ENCODE measurements at regions not wholly inside any gene's neighbourhood (a gene's known extent, or its start where the extent isn't known, plus 50 kb on each side); places are given as distances from the start of the nearest gene placed in this dataset.

DNA sequence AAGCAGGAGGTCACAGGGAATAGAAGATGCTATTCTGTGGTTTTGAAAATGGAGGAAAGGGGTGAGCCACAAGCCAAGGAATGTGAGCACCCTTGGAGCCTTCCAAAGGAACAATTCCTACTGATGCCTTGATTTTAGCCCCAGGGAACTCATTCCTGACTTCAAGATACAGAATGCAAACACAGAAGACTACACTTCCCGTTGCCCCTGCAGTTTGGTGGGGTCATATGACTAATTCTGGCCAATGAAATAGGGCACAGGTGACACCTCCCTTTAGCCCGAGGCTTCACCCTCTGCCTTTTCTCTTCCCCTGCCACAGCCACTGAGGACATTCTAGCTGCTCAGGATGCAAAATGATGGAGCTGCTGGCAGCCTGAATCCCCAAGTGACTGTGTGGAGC lies 126.1 kb downstream of the INHBB start:
- Mint-ChIP-seq H3K4me3 (no peak overlapping the region), H3K36me3 (ENCODE audit: insufficient read depth in 1 of 3, low read depth in 3 of 3) (no peaks in the 10 kb centered on the region; a peak in 1 of 7 replicates), H3K27me3 (ENCODE audit: low read depth) (peaks cover 100% of the 10 kb centered on the region), H3K9me3 (peaks cover 5 to 7% of the 10 kb centered on the region in 2 experiments; a peak in 4 of 5 replicates), H3K4me1 (no peaks in the 10 kb centered on the region), H3K27ac (no peak overlapping the region)
- H3K4ac ChIP-seq (ENCODE audit: low read depth, low read length) = no peak overlapping the region
- no peak overlapping the region for H2BK12ac ChIP-seq (ENCODE audit: insufficient read length, low read depth, low read length)
- no peaks in the 10 kb centered on the region for H4K20me1 ChIP-seq (ENCODE audit: control insufficient read depth, insufficient read depth, insufficient read length)
- H4K5ac ChIP-seq (ENCODE audit: insufficient read length, low read depth, low read length) = no peak overlapping the region
- no peak overlapping the region for H3K27ac ChIP-seq (ENCODE audit: insufficient read length, low read depth, low read length)
- no peak overlapping the region for H4K91ac ChIP-seq (ENCODE audit: insufficient read length, low read depth, low read length)
- no peak overlapping the region for H2AFZ ChIP-seq (ENCODE audit: low read length)
- no peak overlapping the region for H2BK15ac ChIP-seq (ENCODE audit: low read depth, low read length)
- no peak overlapping the region for H3K4me2 ChIP-seq (ENCODE audit: insufficient read depth, insufficient read length, low read length)
- no peak overlapping the region for H3K18ac ChIP-seq (ENCODE audit: insufficient read length, low read depth, low read length)
- no peak overlapping the region for H3K14ac ChIP-seq (ENCODE audit: insufficient read depth, low read length)
- peaks cover 27% of the 10 kb centered on the region; the same call in 1 of the 2 replicates for H3K27me3 ChIP-seq (ENCODE audit: insufficient read depth, low read length)
- no peaks in the 10 kb centered on the region for H3K4me1 ChIP-seq (ENCODE audit: insufficient read depth, low read length)
- no peaks in the 10 kb centered on the region for H3K23me2 ChIP-seq (ENCODE audit: insufficient read length, low read depth, low read length, poor library complexity, severe bottlenecking)
- no peak overlapping the region for H3K23ac ChIP-seq (ENCODE audit: insufficient read length, low read depth, low read length)
- H2BK120ac ChIP-seq (ENCODE audit: low read depth, low read length, poor library complexity, severe bottlenecking) = no peak overlapping the region
- no peaks in the 10 kb centered on the region for H3K79me1 ChIP-seq (ENCODE audit: insufficient read depth, low read depth, low read length, poor library complexity, severe bottlenecking)
- no peak overlapping the region for H3T11ph ChIP-seq (ENCODE audit: low read length)
- no peak overlapping the region for H2BK5ac ChIP-seq (ENCODE audit: insufficient read length, low read length)
- H3K79me2 ChIP-seq (ENCODE audit: insufficient read depth, low read length) = no peaks in the 10 kb centered on the region
- no peak overlapping the region for H3K56ac ChIP-seq (ENCODE audit: insufficient read length, low read depth, low read length)
- H4K8ac ChIP-seq (replicated peaks; ENCODE audit: insufficient read length, low read depth, low read length) = no peak overlapping the region
- no peak overlapping the region for H3K9ac ChIP-seq (ENCODE audit: extremely low read depth, insufficient read length, low read length)
- TF ChIP-seq, protein P1, sequence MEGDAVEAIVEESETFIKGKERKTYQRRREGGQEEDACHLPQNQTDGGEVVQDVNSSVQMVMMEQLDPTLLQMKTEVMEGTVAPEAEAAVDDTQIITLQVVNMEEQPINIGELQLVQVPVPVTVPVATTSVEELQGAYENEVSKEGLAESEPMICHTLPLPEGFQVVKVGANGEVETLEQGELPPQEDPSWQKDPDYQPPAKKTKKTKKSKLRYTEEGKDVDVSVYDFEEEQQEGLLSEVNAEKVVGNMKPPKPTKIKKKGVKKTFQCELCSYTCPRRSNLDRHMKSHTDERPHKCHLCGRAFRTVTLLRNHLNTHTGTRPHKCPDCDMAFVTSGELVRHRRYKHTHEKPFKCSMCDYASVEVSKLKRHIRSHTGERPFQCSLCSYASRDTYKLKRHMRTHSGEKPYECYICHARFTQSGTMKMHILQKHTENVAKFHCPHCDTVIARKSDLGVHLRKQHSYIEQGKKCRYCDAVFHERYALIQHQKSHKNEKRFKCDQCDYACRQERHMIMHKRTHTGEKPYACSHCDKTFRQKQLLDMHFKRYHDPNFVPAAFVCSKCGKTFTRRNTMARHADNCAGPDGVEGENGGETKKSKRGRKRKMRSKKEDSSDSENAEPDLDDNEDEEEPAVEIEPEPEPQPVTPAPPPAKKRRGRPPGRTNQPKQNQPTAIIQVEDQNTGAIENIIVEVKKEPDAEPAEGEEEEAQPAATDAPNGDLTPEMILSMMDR (conservative IDR thresholded peaks at IDR 0.05) = no peak
- H2AK5ac ChIP-seq (ENCODE audit: insufficient read length, low read length) = no peak overlapping the region
- H2BK20ac ChIP-seq (ENCODE audit: low read depth, low read length, poor library complexity, severe bottlenecking) = no peak overlapping the region
- no peak for DNase-seq
- WGBS (ENCODE audit: extremely low coverage, insufficient read length, low lambda C conversion rate) = no CpG with 5 or more reads among the region's 2 CpGs
- no peaks in the 10 kb centered on the region for H3K9me3 ChIP-seq (ENCODE audit: control insufficient read depth, low read depth, low read length)

All from H9 (cell line).